A549 (cell line): ENCODE measurements at regions not wholly inside any gene's neighbourhood (a gene's known extent, or its start where the extent isn't known, plus 50 kb on each side); places are given as distances from the start of the nearest gene placed in this dataset.

Experiments used
- ATAC-seq, 2 experiments: fragments of 200-7000 bp in 1 of 2; fragments of >200 bp in 1 of 2; cut with Nextera tagmentation in 1 of 2; cut with Tn5 transposase in 1 of 2; 3 replicates each; pipeline versions ENCODE4 v1.8.0 to v1.9.1; 2018 to 2020; ENCODE audit warnings: mild to moderate bottlenecking in 1 of 2, moderate library complexity in 1 of 2
- CTCF ChIA-PET: fragments of 300-600 bp; sonication (Branson Sonifier 250); formaldehyde crosslinking; extraction: SDS; loops from one replicate; lab custom pipeline; 2021; ENCODE audit warnings: antibody characterized with exemption, inconsistent platforms; lab: Yijun Ruan, JAX
- POLR2A ChIA-PET: fragments of 350-600 bp; formaldehyde crosslinking; extraction: SDS; loops from one replicate; lab custom pipeline; 2021; ENCODE audit warnings: antibody characterized with exemption, inconsistent platforms; lab: Yijun Ruan, JAX
- DNase-seq, 2 experiments: peaks; one replicate each; pipeline versions ENCODE4 v3.0.0 to v3.0.0-alpha.2; 2011 to 2016; ENCODE audit warnings: low read depth in 1 of 2, low spot score in 1 of 2
- FAIRE-seq: peaks from 2 replicates; lab custom pipeline; 2011; peaks lifted over from hg19 to GRCh38; lab: Jason Lieb, UNC
- H3K27ac ChIP-seq, 2 experiments: fragments of >200 bp; sonication (Bioruptor Twin); formaldehyde crosslinking; 3 replicates each; pipeline ENCODE4 v1.5.1; 2016 to 2017
- H3K4me1 ChIP-seq: fragments of >200 bp; sonication (Bioruptor Twin); formaldehyde crosslinking; 3 replicates; pipeline ENCODE4 v1.6.1; 2016
- H3K4me2 ChIP-seq: fragments of >200 bp; sonication (Bioruptor Twin); formaldehyde crosslinking; 3 replicates; pipeline ENCODE4 v1.6.1; 2016
- H3K4me3 ChIP-seq: fragments of >200 bp; sonication (Bioruptor Twin); formaldehyde crosslinking; 3 replicates; pipeline ENCODE4 v1.5.1; 2016
- H3K9me3 ChIP-seq: fragments of >200 bp; sonication (Bioruptor Twin); formaldehyde crosslinking; 3 replicates; pipeline ENCODE4 v1.6.1; 2016
- CBX8 ChIP-seq: fragments of 200-600 bp; sonication (generic); IDR thresholded peaks from 2 replicates; pipeline ENCODE4 v1.6.1; 2016
- CEBPB ChIP-seq, 2 experiments: fragments of >200 bp in 1 of 2; sonication (Bioruptor Twin) in 1 of 2; formaldehyde crosslinking in 1 of 2; IDR thresholded peaks; 2 replicates each; pipeline ENCODE4 v1.6.1; 2012 to 2016
- EHF ChIP-seq: fragments of 250-450 bp; sonication (Bioruptor Pico); IDR thresholded peaks from 2 replicates; pipeline ENCODE4 v1.5.0; 2020; ENCODE audit warnings: mild to moderate bottlenecking
- ESRRA ChIP-seq: fragments of 150-350 bp; IDR thresholded peaks from 2 replicates; pipeline ENCODE4 v1.6.1; 2014; ENCODE audit warnings: mild to moderate bottlenecking, low read length, borderline replicate concordance
- HDAC2 ChIP-seq: fragments of 200-600 bp; sonication (generic); IDR thresholded peaks from 2 replicates; pipeline ENCODE4 v1.6.1; 2016
- HOXA7 ChIP-seq: fragments of 250-450 bp; sonication (Bioruptor Pico); IDR thresholded peaks from 2 replicates; pipeline ENCODE4 v1.5.0; 2020; ENCODE audit warnings: mild to moderate bottlenecking, moderate library complexity
- JUN ChIP-seq, 2 experiments: fragments of >200 bp; sonication (Bioruptor Twin); formaldehyde crosslinking; IDR thresholded peaks; 2 replicates in 1 of 2; 3 replicates in 1 of 2; pipeline ENCODE4 v1.6.1; 2016 to 2017
- JUNB ChIP-seq: fragments of >200 bp; sonication (Bioruptor Twin); formaldehyde crosslinking; IDR thresholded peaks from 2 replicates; pipeline ENCODE4 v1.6.1; 2016
- KDM1A ChIP-seq: fragments of 200-600 bp; sonication (generic); IDR thresholded peaks from 2 replicates; pipeline ENCODE4 v1.6.1; 2016; ENCODE audit warnings: low read depth, mild to moderate bottlenecking
- MAZ ChIP-seq: fragments of 150-350 bp; IDR thresholded peaks from 2 replicates; pipeline ENCODE4 v1.6.1; 2014; ENCODE audit warnings: antibody characterized with exemption, low read depth, low read length, borderline replicate concordance
- PHF8 ChIP-seq: fragments of 200-600 bp; sonication (generic); IDR thresholded peaks from 2 replicates; pipeline ENCODE4 v1.6.1; 2016; ENCODE audit warnings: low read depth, mild to moderate bottlenecking, antibody characterized with exemption, moderate library complexity, borderline replicate concordance
- RNF2 ChIP-seq: fragments of 200-600 bp; sonication (generic); IDR thresholded peaks from 2 replicates; pipeline ENCODE4 v1.6.1; 2016; ENCODE audit warnings: low read depth, mild to moderate bottlenecking, antibody characterized with exemption, moderate library complexity, borderline replicate concordance
- SREBF2 ChIP-seq: fragments of 450-650 bp; IDR thresholded peaks from 2 replicates; pipeline ENCODE4 v1.6.1; 2014; ENCODE audit warnings: mild to moderate bottlenecking, moderate library complexity
- TFCP2L1 ChIP-seq: fragments of 250-450 bp; sonication (Bioruptor Pico); IDR thresholded peaks from 2 replicates; pipeline ENCODE4 v1.5.0; 2021; ENCODE audit warnings: mild to moderate bottlenecking
- ZC3H11A ChIP-seq: fragments of 450-650 bp; IDR thresholded peaks from 2 replicates; pipeline ENCODE4 v1.6.1; 2014; ENCODE audit warnings: antibody characterized with exemption, mild to moderate bottlenecking
- ZFP36 ChIP-seq: fragments of 450-650 bp; IDR thresholded peaks from 2 replicates; pipeline ENCODE4 v1.6.1; 2014; ENCODE audit warnings: borderline replicate concordance; ENCODE audit not compliant: partially characterized antibody
- ZNF302 ChIP-seq: fragments of 250-450 bp; sonication (Bioruptor Pico); IDR thresholded peaks from 2 replicates; pipeline ENCODE4 v1.9.0; 2021; ENCODE audit warnings: inconsistent platforms, mild to moderate bottlenecking, moderate library complexity
- WGBS: methylation state at CpG from one replicate; pipeline ENCODE4 v1.1.6; 2017; ENCODE audit errors: missing lambda C conversion rate; 5-methylcytosine and 5-hydroxymethylcytosine counted together
- TF ChIP-seq, protein P1 (sequence below): fragments of 200-600 bp; sonication (generic); IDR thresholded peaks from 2 replicates; pipeline ENCODE4 v1.6.1; 2016; ENCODE audit warnings: antibody characterized with exemption, mild to moderate bottlenecking, moderate library complexity
- TF ChIP-seq, protein P2 (sequence below): fragments of >200 bp; sonication (Bioruptor Twin); formaldehyde crosslinking; IDR thresholded peaks from 3 replicates; pipeline ENCODE4 v1.6.1; 2016
- TF ChIP-seq, protein P3 (sequence below): fragments of 250-450 bp; sonication (Bioruptor Pico); IDR thresholded peaks from 2 replicates; pipeline ENCODE4 v1.5.0; 2020; ENCODE audit warnings: low read depth, mild to moderate bottlenecking, moderate library complexity
- TF ChIP-seq, protein P4 (sequence below): fragments of 450-650 bp; IDR thresholded peaks from 2 replicates; pipeline ENCODE4 v1.6.1; 2014; ENCODE audit warnings: antibody characterized with exemption
- TF ChIP-seq, protein P5 (sequence below): fragments of 250-450 bp; sonication (Bioruptor Pico); IDR thresholded peaks from 2 replicates; pipeline ENCODE4 v1.5.0; 2021; ENCODE audit warnings: mild to moderate bottlenecking, moderate library complexity, borderline replicate concordance
- TF ChIP-seq, protein P6 (sequence below): fragments of >200 bp; sonication (Bioruptor Twin); formaldehyde crosslinking; IDR thresholded peaks from 2 replicates; pipeline ENCODE4 v1.6.1; 2016

DNA sequence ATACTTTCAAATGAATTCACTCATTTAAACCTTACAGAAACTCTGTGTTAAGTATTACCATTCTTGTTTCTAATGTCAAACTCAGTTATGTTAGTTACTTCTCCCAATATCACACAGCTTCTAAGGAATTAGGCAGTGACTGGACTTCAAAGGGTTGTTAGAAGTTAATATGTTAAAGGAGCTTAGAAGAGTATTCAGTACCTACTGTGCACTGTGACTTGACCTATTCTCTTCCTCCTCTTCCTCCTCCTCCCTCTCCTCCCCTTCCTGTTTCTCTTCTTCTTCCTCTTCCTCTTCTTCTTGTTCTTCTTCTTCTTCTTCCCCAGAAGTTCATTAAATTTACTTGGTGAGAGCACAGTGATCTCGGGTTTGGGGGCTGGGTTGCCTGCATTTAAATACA lies 325.6 kb upstream of the SLC35B3 start (continued):
- TF ChIP-seq, protein P1, sequence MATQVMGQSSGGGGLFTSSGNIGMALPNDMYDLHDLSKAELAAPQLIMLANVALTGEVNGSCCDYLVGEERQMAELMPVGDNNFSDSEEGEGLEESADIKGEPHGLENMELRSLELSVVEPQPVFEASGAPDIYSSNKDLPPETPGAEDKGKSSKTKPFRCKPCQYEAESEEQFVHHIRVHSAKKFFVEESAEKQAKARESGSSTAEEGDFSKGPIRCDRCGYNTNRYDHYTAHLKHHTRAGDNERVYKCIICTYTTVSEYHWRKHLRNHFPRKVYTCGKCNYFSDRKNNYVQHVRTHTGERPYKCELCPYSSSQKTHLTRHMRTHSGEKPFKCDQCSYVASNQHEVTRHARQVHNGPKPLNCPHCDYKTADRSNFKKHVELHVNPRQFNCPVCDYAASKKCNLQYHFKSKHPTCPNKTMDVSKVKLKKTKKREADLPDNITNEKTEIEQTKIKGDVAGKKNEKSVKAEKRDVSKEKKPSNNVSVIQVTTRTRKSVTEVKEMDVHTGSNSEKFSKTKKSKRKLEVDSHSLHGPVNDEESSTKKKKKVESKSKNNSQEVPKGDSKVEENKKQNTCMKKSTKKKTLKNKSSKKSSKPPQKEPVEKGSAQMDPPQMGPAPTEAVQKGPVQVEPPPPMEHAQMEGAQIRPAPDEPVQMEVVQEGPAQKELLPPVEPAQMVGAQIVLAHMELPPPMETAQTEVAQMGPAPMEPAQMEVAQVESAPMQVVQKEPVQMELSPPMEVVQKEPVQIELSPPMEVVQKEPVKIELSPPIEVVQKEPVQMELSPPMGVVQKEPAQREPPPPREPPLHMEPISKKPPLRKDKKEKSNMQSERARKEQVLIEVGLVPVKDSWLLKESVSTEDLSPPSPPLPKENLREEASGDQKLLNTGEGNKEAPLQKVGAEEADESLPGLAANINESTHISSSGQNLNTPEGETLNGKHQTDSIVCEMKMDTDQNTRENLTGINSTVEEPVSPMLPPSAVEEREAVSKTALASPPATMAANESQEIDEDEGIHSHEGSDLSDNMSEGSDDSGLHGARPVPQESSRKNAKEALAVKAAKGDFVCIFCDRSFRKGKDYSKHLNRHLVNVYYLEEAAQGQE, result no peak
- TF ChIP-seq HOXA7 (CRISPR knock-in tag) (no peak), ZFP36 (no peak), HDAC2 (no peak), KDM1A (no peak), MAZ (no peak)
- TF ChIP-seq, protein P2, sequence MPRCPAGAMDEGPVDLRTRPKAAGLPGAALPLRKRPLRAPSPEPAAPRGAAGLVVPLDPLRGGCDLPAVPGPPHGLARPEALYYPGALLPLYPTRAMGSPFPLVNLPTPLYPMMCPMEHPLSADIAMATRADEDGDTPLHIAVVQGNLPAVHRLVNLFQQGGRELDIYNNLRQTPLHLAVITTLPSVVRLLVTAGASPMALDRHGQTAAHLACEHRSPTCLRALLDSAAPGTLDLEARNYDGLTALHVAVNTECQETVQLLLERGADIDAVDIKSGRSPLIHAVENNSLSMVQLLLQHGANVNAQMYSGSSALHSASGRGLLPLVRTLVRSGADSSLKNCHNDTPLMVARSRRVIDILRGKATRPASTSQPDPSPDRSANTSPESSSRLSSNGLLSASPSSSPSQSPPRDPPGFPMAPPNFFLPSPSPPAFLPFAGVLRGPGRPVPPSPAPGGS, result no peak

DNA sequence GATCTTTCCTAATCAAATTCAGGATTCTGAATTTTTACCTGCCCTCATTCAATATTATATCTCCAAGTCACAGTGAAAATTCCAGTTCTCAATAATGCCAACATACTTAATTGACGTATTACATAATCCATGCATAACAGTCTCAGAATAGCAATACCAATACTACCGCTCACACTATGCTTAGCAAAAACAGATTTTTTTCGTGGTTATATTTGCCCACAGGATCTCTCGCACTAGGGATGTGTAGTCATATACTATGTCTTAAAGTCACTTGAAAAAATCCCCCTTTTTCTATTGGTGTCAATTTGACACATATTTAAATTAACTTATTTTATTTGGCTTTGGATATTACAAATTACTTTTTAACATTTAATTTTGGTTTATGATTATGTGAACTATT lies 323.1 kb upstream of the SLC35B3 start:
- no peak for TF ChIP-seq RNF2
- TF ChIP-seq EHF, result no peak
- TF ChIP-seq, protein P3, sequence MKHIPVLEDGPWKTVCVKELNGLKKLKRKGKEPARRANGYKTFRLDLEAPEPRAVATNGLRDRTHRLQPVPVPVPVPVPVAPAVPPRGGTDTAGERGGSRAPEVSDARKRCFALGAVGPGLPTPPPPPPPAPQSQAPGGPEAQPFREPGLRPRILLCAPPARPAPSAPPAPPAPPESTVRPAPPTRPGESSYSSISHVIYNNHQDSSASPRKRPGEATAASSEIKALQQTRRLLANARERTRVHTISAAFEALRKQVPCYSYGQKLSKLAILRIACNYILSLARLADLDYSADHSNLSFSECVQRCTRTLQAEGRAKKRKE (CRISPR knock-in tag), result no peak
- no peak for TF ChIP-seq ESRRA
- DNase-seq (no peak), FAIRE-seq (no peak), ATAC-seq (no peak)
- no peak overlapping the region for H3K4me3 ChIP-seq
- ChIA-PET POLR2A (no interaction called here), CTCF (no interaction called here)
- no peak overlapping the region for H3K27ac ChIP-seq
- 49% methylated on average over 4 of the region's 4 CpGs for WGBS
- no peaks in the 10 kb centered on the region for H3K9me3 ChIP-seq
- no peak overlapping the region for H3K4me2 ChIP-seq
- H3K4me1 ChIP-seq, result no peaks in the 10 kb centered on the region

DNA sequence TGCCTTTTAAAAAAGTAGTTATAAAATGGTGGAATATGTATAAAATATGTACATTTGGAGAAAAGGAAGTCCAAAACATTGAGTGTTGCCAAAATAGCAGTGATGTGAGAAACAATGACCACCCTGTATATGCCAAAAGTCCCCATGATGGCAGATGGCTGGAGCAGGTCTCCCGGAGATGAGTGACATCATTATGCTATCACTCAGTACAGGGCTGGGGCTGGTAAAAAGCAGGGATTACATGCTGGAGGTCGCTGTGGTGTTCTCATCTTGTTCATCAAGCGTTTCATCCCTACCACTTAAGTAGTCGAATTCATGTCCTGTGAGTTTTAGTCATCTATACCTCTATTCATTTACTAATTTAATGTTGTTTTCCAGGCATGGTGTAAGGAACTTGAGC lies 315.3 kb upstream of the SLC35B3 start:
- no peak overlapping the region for H3K4me3 ChIP-seq
- H3K9me3 ChIP-seq, result no peaks in the 10 kb centered on the region
- WGBS, result 24% methylated on average over 4 of the region's 4 CpGs
- H3K4me1 ChIP-seq, result no peaks in the 10 kb centered on the region
- no peak for ATAC-seq
- TF ChIP-seq ZC3H11A (no peak), CBX8 (no peak), SREBF2 (no peak), ZNF302 (no peak)
- TF ChIP-seq, protein P4, sequence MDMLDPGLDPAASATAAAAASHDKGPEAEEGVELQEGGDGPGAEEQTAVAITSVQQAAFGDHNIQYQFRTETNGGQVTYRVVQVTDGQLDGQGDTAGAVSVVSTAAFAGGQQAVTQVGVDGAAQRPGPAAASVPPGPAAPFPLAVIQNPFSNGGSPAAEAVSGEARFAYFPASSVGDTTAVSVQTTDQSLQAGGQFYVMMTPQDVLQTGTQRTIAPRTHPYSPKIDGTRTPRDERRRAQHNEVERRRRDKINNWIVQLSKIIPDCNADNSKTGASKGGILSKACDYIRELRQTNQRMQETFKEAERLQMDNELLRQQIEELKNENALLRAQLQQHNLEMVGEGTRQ, result no peak
- TF ChIP-seq, all 56 proteins: peak for 0
- FAIRE-seq, result no peak
- Histone ChIP-seq H3K27ac (no peak overlapping the region), H3K4me2 (no peak overlapping the region)
- no peak for DNase-seq
- CTCF ChIA-PET, result no interaction called here
- POLR2A ChIA-PET, result no interaction called here

DNA sequence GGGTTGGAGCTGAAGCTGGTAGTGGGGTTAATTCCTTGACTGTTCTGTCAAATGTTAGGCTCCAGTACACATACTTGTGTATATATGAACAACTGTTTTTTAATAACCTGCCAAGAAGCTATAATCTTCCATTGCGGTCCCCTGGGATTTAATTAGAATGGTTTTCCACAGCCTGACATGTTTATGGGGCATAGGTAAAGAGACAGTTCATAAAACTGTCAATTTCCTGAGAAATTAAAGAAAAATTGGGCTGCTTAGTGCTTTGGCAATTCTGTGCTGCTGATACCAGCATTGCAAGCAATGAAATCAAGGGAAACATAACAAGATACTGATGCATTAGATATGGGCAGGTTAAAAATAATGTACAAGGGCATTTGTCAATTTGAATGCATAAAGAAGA lies 314.1 kb upstream of the SLC35B3 start:
- TF ChIP-seq, protein P5, sequence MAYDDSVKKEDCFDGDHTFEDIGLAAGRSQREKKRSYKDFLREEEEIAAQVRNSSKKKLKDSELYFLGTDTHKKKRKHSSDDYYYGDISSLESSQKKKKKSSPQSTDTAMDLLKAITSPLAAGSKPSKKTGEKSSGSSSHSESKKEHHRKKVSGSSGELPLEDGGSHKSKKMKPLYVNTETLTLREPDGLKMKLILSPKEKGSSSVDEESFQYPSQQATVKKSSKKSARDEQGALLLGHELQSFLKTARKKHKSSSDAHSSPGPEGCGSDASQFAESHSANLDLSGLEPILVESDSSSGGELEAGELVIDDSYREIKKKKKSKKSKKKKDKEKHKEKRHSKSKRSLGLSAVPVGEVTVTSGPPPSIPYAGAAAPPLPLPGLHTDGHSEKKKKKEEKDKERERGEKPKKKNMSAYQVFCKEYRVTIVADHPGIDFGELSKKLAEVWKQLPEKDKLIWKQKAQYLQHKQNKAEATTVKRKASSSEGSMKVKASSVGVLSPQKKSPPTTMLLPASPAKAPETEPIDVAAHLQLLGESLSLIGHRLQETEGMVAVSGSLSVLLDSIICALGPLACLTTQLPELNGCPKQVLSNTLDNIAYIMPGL (CRISPR knock-in tag), result no peak
- TF ChIP-seq CBX8 (no peak), CEBPB (IDR thresholded peaks at IDR 0.05) (no peak), JUN (IDR thresholded peaks at IDR 0.05) (no peak), TFCP2L1 (CRISPR knock-in tag) (no peak), JUNB (no peak), SREBF2 (no peak), PHF8 (no peak)
- TF ChIP-seq, protein P3 (CRISPR knock-in tag), result no peak
- TF ChIP-seq, protein P6, sequence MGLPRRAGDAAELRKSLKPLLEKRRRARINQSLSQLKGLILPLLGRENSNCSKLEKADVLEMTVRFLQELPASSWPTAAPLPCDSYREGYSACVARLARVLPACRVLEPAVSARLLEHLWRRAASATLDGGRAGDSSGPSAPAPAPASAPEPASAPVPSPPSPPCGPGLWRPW, result no peak
- no peak for ATAC-seq
- Histone ChIP-seq H3K4me3 (no peak overlapping the region), H3K4me1 (no peaks in the 10 kb centered on the region), H3K4me2 (no peak overlapping the region), H3K9me3 (no peaks in the 10 kb centered on the region), H3K27ac (no peak overlapping the region)
- WGBS, result 8% methylated on average over 1 of the region's 1 CpG
- POLR2A ChIA-PET, result no interaction called here
- DNase-seq, result no peak
- CTCF ChIA-PET, result no interaction called here
- FAIRE-seq, result no peak
